Neural progenitor cell (in vitro differentiated cells): ENCODE measurements at regions not wholly inside any gene's neighbourhood (a gene's known extent, or its start where the extent isn't known, plus 50 kb on each side); places are given as distances from the start of the nearest gene placed in this dataset.

Source experiments
- DNase-seq: peaks from one replicate; pipeline ENCODE4 v3.0.0-alpha.2; 2016; ENCODE audit warnings: low spot score
- H2AFZ ChIP-seq: fragments of 200-600 bp; sonication (generic); replicated peaks from 2 replicates; pipeline ENCODE4 v1.6.1; 2016; ENCODE audit warnings: antibody characterized with exemption
- H3F3A ChIP-seq: fragments of 200-600 bp; sonication (generic); 2 replicates; pipeline ENCODE4 v1.6.1; 2016; ENCODE audit warnings: antibody characterized with exemption, low read depth
- H3K27ac ChIP-seq: fragments of 200-600 bp; sonication (generic); 2 replicates; pipeline ENCODE4 v1.5.1; 2016; ENCODE audit warnings: mild to moderate bottlenecking
- H3K27me3 ChIP-seq: fragments of 200-600 bp; sonication (generic); 2 replicates; pipeline ENCODE4 v1.6.1; 2016; ENCODE audit warnings: mild to moderate bottlenecking, moderate library complexity
- H3K36me3 ChIP-seq: fragments of 200-600 bp; sonication (generic); 2 replicates; pipeline ENCODE4 v1.5.1; 2016
- H3K4me1 ChIP-seq: fragments of 200-600 bp; sonication (generic); 2 replicates; pipeline ENCODE4 v1.6.1; 2016; ENCODE audit warnings: mixed run types
- H3K4me2 ChIP-seq: fragments of 200-600 bp; sonication (generic); 2 replicates; pipeline ENCODE4 v1.6.1; 2016
- H3K4me3 ChIP-seq: fragments of 200-600 bp; sonication (generic); 2 replicates; pipeline ENCODE4 v1.5.1; 2016
- H3K79me2 ChIP-seq: fragments of 200-600 bp; sonication (generic); 2 replicates; pipeline ENCODE4 v1.6.1; 2016; ENCODE audit warnings: low read depth
- H3K9ac ChIP-seq: fragments of 200-600 bp; sonication (generic); 2 replicates; pipeline ENCODE4 v1.6.1; 2016
- H3K9me3 ChIP-seq: fragments of 200-600 bp; sonication (generic); 2 replicates; pipeline ENCODE4 v1.5.1; 2016; ENCODE audit warnings: low read depth
- H4K20me1 ChIP-seq: fragments of 200-600 bp; sonication (generic); 2 replicates; pipeline ENCODE4 v1.6.1; 2016; ENCODE audit warnings: low read depth
- H3K27ac Mint-ChIP-seq: 3 replicates; pipeline ENCODE4 v1.8.0; 2021; ENCODE audit warnings: mixed read lengths
- H3K27me3 Mint-ChIP-seq: 2 replicates; pipeline ENCODE4 v1.8.0; 2022; ENCODE audit warnings: low read depth, mild to moderate bottlenecking, inconsistent platforms, moderate library complexity, mixed read lengths; ENCODE audit not compliant: insufficient read depth
- H3K36me3 Mint-ChIP-seq: 3 replicates; pipeline ENCODE4 v1.8.0; 2021; ENCODE audit warnings: mixed read lengths
- H3K4me1 Mint-ChIP-seq: 3 replicates; pipeline ENCODE4 v1.8.0; 2021; ENCODE audit warnings: mixed read lengths
- H3K4me3 Mint-ChIP-seq: 3 replicates; pipeline ENCODE4 v1.8.0; 2021; ENCODE audit warnings: mild to moderate bottlenecking, moderate library complexity, mixed read lengths
- H3K9me3 Mint-ChIP-seq: 3 replicates; pipeline ENCODE4 v1.8.0; 2020; ENCODE audit warnings: mixed read lengths
- EZH2 ChIP-seq: fragments of 200-600 bp; sonication (generic); IDR thresholded peaks from 2 replicates; pipeline ENCODE4 v1.6.1; 2017; ENCODE audit warnings: antibody characterized with exemption, mild to moderate bottlenecking, moderate library complexity
- EZH2phosphoT487 ChIP-seq: fragments of 200-600 bp; sonication (generic); IDR thresholded peaks from 2 replicates; pipeline ENCODE4 v1.6.1; 2017; ENCODE audit warnings: antibody characterized with exemption
- TF ChIP-seq, protein P1 (sequence below): fragments of 200-600 bp; sonication (generic); IDR thresholded peaks from 2 replicates; pipeline ENCODE4 v1.5.1; 2017; ENCODE audit warnings: antibody characterized with exemption, mild to moderate bottlenecking

DNA sequence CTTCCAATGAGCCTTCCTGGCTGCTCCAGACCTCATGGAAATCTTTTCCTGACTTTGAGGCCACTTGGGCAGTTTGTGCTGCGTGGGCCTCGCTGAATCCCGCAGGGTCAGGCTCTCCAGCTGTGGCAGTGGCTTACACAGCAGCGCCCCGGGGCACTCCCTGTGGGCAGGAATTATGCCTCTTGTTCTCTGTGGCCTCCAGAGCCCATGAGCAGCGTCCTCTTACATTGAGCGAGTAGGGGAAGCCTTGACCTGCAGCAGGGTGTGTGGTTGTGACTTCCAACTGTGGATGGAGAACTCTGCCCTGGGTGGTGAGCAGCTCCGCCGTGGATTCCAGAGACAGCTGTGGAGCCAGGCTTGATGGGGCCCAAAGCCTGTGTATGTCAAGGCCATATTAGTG, 180.8 kb downstream of the GLI2 start:
- no peaks in the 10 kb centered on the region for H3K9me3 ChIP-seq
- Mint-ChIP-seq H3K4me3 (no peak overlapping the region), H3K9me3 (no peaks in the 10 kb centered on the region), H3K27ac (no peak overlapping the region), H3K36me3 (peaks cover 20% of the 10 kb centered on the region), H3K27me3 (peaks cover 5% of the 10 kb centered on the region), H3K4me1 (peaks cover 72% of the 10 kb centered on the region)
- H3K27ac ChIP-seq: no peak overlapping the region
- H2AFZ ChIP-seq: no peak overlapping the region
- H4K20me1 ChIP-seq: peaks cover 96% of the 10 kb centered on the region
- DNase-seq: no peak
- no peaks in the 10 kb centered on the region for H3K27me3 ChIP-seq
- H3F3A ChIP-seq: no peaks in the 10 kb centered on the region
- peaks cover 24% of the 10 kb centered on the region for H3K4me1 ChIP-seq
- no peak overlapping the region for H3K4me3 ChIP-seq
- no peak overlapping the region for H3K4me2 ChIP-seq
- TF ChIP-seq EZH2 (no peak), EZH2phosphoT487 (no peak)
- TF ChIP-seq, protein P1, sequence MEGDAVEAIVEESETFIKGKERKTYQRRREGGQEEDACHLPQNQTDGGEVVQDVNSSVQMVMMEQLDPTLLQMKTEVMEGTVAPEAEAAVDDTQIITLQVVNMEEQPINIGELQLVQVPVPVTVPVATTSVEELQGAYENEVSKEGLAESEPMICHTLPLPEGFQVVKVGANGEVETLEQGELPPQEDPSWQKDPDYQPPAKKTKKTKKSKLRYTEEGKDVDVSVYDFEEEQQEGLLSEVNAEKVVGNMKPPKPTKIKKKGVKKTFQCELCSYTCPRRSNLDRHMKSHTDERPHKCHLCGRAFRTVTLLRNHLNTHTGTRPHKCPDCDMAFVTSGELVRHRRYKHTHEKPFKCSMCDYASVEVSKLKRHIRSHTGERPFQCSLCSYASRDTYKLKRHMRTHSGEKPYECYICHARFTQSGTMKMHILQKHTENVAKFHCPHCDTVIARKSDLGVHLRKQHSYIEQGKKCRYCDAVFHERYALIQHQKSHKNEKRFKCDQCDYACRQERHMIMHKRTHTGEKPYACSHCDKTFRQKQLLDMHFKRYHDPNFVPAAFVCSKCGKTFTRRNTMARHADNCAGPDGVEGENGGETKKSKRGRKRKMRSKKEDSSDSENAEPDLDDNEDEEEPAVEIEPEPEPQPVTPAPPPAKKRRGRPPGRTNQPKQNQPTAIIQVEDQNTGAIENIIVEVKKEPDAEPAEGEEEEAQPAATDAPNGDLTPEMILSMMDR: no peak
- H3K36me3 ChIP-seq: no peaks in the 10 kb centered on the region
- no peak overlapping the region for H3K9ac ChIP-seq
- H3K79me2 ChIP-seq: peaks cover 28% of the 10 kb centered on the region

DNA sequence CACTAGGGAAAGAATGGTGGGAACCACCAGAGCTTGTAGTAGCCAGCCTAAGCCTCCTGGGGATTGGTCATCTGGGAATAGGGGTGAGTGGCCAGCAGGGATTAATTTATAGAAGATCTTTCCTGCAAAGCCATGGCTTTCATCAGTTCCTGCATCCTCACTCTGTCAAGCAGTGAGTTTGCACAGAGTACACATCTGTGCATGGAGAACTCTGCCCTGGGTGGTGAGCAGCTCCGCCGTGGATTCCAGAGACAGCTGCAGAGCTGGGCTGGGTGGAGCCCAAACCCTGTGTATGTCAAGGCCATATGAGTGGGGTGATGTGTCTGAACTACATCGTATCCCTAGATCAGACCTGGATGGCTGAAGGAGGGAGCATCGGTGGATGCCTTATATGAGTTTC, 182.2 kb downstream of the GLI2 start:
- Mint-ChIP-seq H3K4me3 (no peak overlapping the region), H3K9me3 (no peaks in the 10 kb centered on the region), H3K4me1 (peaks cover 59% of the 10 kb centered on the region), H3K27me3 (peaks cover 2% of the 10 kb centered on the region), H3K36me3 (peaks cover 20% of the 10 kb centered on the region), H3K27ac (no peak overlapping the region)
- TF ChIP-seq, protein P1: no peak
- no peak for TF ChIP-seq EZH2phosphoT487
- TF ChIP-seq EZH2: no peak
- H3K36me3 ChIP-seq: no peaks in the 10 kb centered on the region
- H3K79me2 ChIP-seq: peaks cover 17% of the 10 kb centered on the region
- H2AFZ ChIP-seq: no peak overlapping the region
- H3F3A ChIP-seq: peaks cover under 1% of the 10 kb centered on the region
- peaks cover 16% of the 10 kb centered on the region for H3K4me1 ChIP-seq
- H3K4me2 ChIP-seq: no peak overlapping the region
- H3K9ac ChIP-seq: no peak overlapping the region
- no peak overlapping the region for H3K4me3 ChIP-seq
- no peaks in the 10 kb centered on the region for H3K9me3 ChIP-seq
- H3K27me3 ChIP-seq: no peaks in the 10 kb centered on the region
- no peak overlapping the region for H3K27ac ChIP-seq
- no peak for DNase-seq
- peaks cover 94% of the 10 kb centered on the region for H4K20me1 ChIP-seq

DNA sequence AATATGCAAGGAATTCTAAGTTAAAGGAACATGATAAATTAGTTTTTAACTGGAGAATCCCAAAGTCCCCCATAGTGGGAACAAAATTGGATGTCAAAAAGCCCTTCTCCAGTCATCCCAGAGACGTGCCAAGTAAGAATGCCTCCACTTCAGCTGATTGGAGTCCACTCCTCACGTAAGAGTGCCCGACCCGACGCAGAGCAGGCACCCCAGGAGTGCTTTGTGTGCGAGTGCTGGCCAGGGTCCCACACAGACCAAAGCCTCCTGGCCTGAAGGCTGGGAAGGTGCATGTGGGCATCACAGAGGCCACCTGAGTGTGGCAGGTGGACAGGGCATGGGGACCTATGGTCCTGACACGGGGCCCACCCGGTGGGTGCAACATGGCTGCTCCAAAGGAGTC, 183.5 kb downstream of the GLI2 start:
- Histone ChIP-seq H3K27ac (no peak overlapping the region), H3K9me3 (no peaks in the 10 kb centered on the region)

More for the DNA sequence above, 183.5 kb downstream of the GLI2 start:
- Histone ChIP-seq H3F3A (peaks cover 6% of the 10 kb centered on the region), H3K9ac (no peak overlapping the region), H3K4me1 (peaks cover 5% of the 10 kb centered on the region), H3K4me3 (no peak overlapping the region), H3K36me3 (no peaks in the 10 kb centered on the region), H2AFZ (no peak overlapping the region), H3K4me2 (no peak overlapping the region), H3K79me2 (peaks cover 5% of the 10 kb centered on the region), H3K27me3 (no peaks in the 10 kb centered on the region), H4K20me1 (peaks cover 87% of the 10 kb centered on the region)
- peak overlapping the region; percentile 79 for H3K27ac Mint-ChIP-seq
- H3K4me1 Mint-ChIP-seq: peaks cover 46% of the 10 kb centered on the region
- H3K36me3 Mint-ChIP-seq: peaks cover 20% of the 10 kb centered on the region
- no peak for DNase-seq
- no peaks in the 10 kb centered on the region for H3K9me3 Mint-ChIP-seq
- H3K4me3 Mint-ChIP-seq: no peak overlapping the region
- H3K27me3 Mint-ChIP-seq: peaks cover 2% of the 10 kb centered on the region
- TF ChIP-seq EZH2 (no peak), EZH2phosphoT487 (no peak)
- TF ChIP-seq, protein P1: no peak
